ENCODE measurements at regions not wholly inside any gene's neighbourhood (a gene's known extent, or its start where the extent isn't known, plus 50 kb on each side); places are given as distances from the start of the nearest gene placed in this dataset.

- WGBS, 2 donors: 8 to 13% methylated on average over 2 of the region's 2 CpGs
- no peak overlapping the region for H3K27ac ChIP-seq
- H3K4me1 ChIP-seq: no peaks in the 10 kb centered on the region
- no peaks in the 10 kb centered on the region for H3K36me3 ChIP-seq (replicated peaks in 1 of 2; ENCODE audit: insufficient read depth in 1 of 2, low read depth in 2 of 2)
- no peak overlapping the region for H3K4me3 ChIP-seq
- H3K27me3 ChIP-seq: no peaks in the 10 kb centered on the region
- ATAC-seq (no peak), DNase-seq (no peak)
- H3K9me3 ChIP-seq: no peaks in the 10 kb centered on the region
- TF ChIP-seq CTCF (IDR thresholded peaks at IDR 0.05): no peak
- TF ChIP-seq POLR2A (IDR thresholded peaks at IDR 0.05): no peak
- intact Hi-C loops (cut with DNase I): no loop called here
Observed at GRCh38 chr7:8923164-8923806, 489.9 kb downstream of the NXPH1 start.

- DNase-seq (no peak), ATAC-seq (no peak)
- no peak for TF ChIP-seq POLR2A (IDR thresholded peaks at IDR 0.05)
- TF ChIP-seq CTCF (IDR thresholded peaks at IDR 0.05): no peak
- Histone ChIP-seq H3K27me3 (no peaks in the 10 kb centered on the region), H3K4me1 (no peaks in the 10 kb centered on the region), H3K27ac (no peak overlapping the region), H3K36me3 (replicated peaks in 1 of 2; ENCODE audit: insufficient read depth in 1 of 2, low read depth in 2 of 2) (no peaks in the 10 kb centered on the region), H3K9me3 (no peaks in the 10 kb centered on the region), H3K4me3 (no peak overlapping the region)
- 54 to 58% methylated on average over 8 of the region's 8 CpGs for WGBS, 2 donors
- intact Hi-C loops (cut with DNase I): no loop called here
Observed at GRCh38 chr7:8931906-8932646, 498.7 kb downstream of the NXPH1 start.

GRCh38 chr7:8932751-8933150, 499.3 kb downstream of the NXPH1 start:
- Histone ChIP-seq H3K4me3 (no peak overlapping the region), H3K27ac (no peak overlapping the region), H3K27me3 (no peaks in the 10 kb centered on the region), H3K9me3 (no peaks in the 10 kb centered on the region), H3K36me3 (replicated peaks in 1 of 2; ENCODE audit: insufficient read depth in 1 of 2, low read depth in 2 of 2) (no peaks in the 10 kb centered on the region), H3K4me1 (no peaks in the 10 kb centered on the region)
- 79 to 84% methylated on average over 2 of the region's 2 CpGs for WGBS, 2 donors
- intact Hi-C loops (cut with DNase I): no loop called here
- DNase-seq (no peak), ATAC-seq (no peak)
- TF ChIP-seq POLR2A (IDR thresholded peaks at IDR 0.05) (no peak), CTCF (IDR thresholded peaks at IDR 0.05) (no peak)

- TF ChIP-seq POLR2A (IDR thresholded peaks at IDR 0.05): no peak
- no peak for TF ChIP-seq CTCF (IDR thresholded peaks at IDR 0.05)
- no peaks in the 10 kb centered on the region for H3K4me1 ChIP-seq
- H3K9me3 ChIP-seq: no peaks in the 10 kb centered on the region
- no peaks in the 10 kb centered on the region for H3K36me3 ChIP-seq (replicated peaks in 1 of 2; ENCODE audit: insufficient read depth in 1 of 2, low read depth in 2 of 2)
- H3K27ac ChIP-seq: no peak overlapping the region
- WGBS, 2 donors: 63 to 71% methylated on average over 2 of the region's 2 CpGs
- no peak for DNase-seq
- no peaks in the 10 kb centered on the region for H3K27me3 ChIP-seq
- H3K4me3 ChIP-seq: no peak overlapping the region
- no peak for ATAC-seq
- intact Hi-C loops (cut with DNase I): no loop called here
Observed at GRCh38 chr7:8937204-8937603, 503.8 kb downstream of the NXPH1 start.
